Activated T-helper 17 cell treated with anti-CD3 and anti-CD28 coated beads, Interleukin-2, amount 50 U/mL, for 72 hours (primary cell): ENCODE measurements at regions not wholly inside any gene's neighbourhood (a gene's known extent, or its start where the extent isn't known, plus 50 kb on each side); places are given as distances from the start of the nearest gene placed in this dataset.

ENCODE experiments used
- ATAC-seq: fragments of 150-1000 bp; cut with Tn5 transposase; replicated peaks from 2 replicates; pipeline ENCODE4 v1.10.0; 2021; ENCODE audit warnings: mild to moderate bottlenecking, moderate library complexity
- H3K27ac Mint-ChIP-seq: one replicate; pipeline ENCODE4 v1.8.0; 2022; ENCODE audit warnings: mixed read lengths
- H3K27me3 Mint-ChIP-seq: one replicate; pipeline ENCODE4 v1.8.0; 2022; ENCODE audit warnings: mixed read lengths
- H3K36me3 Mint-ChIP-seq: one replicate; pipeline ENCODE4 v1.8.0; 2022; ENCODE audit warnings: low read depth, mild to moderate bottlenecking, mixed read lengths
- H3K4me1 Mint-ChIP-seq: one replicate; pipeline ENCODE4 v1.8.0; 2022; ENCODE audit warnings: mixed read lengths
- H3K4me3 Mint-ChIP-seq: one replicate; pipeline ENCODE4 v1.8.0; 2022; ENCODE audit warnings: mild to moderate bottlenecking, mixed read lengths
- H3K9me3 Mint-ChIP-seq: one replicate; pipeline ENCODE4 v1.8.0; 2022; ENCODE audit warnings: mixed read lengths

DNA sequence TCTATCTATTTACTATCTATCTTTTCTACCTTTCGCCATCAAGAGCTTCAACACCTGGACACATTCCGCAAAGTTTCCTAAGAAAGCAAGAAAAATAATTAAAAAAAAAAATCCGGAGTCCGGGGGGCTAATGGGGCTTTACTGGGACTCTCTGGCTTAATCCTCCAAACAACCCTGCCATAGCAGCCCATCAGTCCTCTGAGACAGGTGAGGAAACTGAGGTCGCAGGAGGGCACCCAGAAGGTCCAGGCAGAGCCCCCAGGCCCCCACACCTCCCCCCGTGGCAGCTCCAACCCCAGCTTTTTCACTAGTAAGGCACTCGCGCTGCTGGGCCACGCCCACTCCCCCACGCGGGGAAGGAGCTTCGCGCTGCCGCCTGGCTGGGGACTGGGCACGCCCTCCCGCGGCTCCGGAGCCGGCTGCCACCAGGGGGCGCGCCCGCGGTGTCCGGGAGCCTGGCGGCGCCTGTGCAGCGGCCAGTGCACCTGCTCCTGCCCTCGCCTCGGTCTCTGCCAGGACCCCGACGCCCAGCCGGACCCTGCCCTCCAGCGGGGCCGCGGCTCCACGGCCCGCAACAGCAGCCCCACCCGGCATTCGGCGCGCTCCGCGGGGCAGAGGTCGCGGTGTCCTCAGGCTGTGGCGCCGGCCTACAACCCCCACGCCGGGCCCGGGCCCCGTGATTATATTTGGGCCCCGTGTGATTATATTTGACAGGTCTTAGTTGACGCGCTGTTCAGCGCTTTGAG lies 54.1 kb upstream of the SAMD11 start:
- no peaks in the 10 kb centered on the region for H3K36me3 Mint-ChIP-seq
- no peak overlapping the region for H3K27ac Mint-ChIP-seq
- no peaks in the 10 kb centered on the region for H3K4me1 Mint-ChIP-seq
- H3K9me3 Mint-ChIP-seq = no peaks in the 10 kb centered on the region
- H3K4me3 Mint-ChIP-seq = peak overlapping the region; percentile 22
- peaks cover 22% of the 10 kb centered on the region for H3K27me3 Mint-ChIP-seq
- ATAC-seq = peak; percentile 96
